IMR-90 (cell line): ENCODE measurements at regions not wholly inside any gene's neighbourhood (a gene's known extent, or its start where the extent isn't known, plus 50 kb on each side); places are given as distances from the start of the nearest gene placed in this dataset.

Source experiments
- ATAC-seq: fragments of 200-7000 bp; cut with Tn5 transposase; 2 replicates; pipeline ENCODE4 v1.9.1; 2020; ENCODE audit warnings: low read depth, mild to moderate bottlenecking, moderate library complexity
- BruUV-seq: library from RNA; stranded (reverse); fragments of 400-500 nt; replicated peaks from 2 replicates; lab custom pipeline; 2021; lab: Mats Ljungman, UMichigan
- CTCF ChIA-PET: fragments of 300-600 bp; formaldehyde crosslinking; extraction: SDS; loops from one replicate; lab custom pipeline; 2021; ENCODE audit warnings: antibody characterized with exemption; lab: Yijun Ruan, JAX
- POLR2A ChIA-PET: fragments of 300-600 bp; sonication (Branson Sonifier 250); formaldehyde crosslinking; loops from one replicate; lab custom pipeline; 2022; ENCODE audit warnings: antibody characterized with exemption; ENCODE audit not compliant: unreplicated experiment; lab: Charles Lee
- DNase-seq: peaks from one replicate; pipeline ENCODE4 v3.0.0; 2013
- H2AFZ ChIP-seq: replicated peaks from 2 replicates; pipeline ENCODE3; 2013; ENCODE audit warnings: low read length, mild to moderate bottlenecking; ENCODE audit not compliant: poor library complexity
- H2AK5ac ChIP-seq: 2 replicates; pipeline ENCODE4 v1.6.1; 2013; ENCODE audit warnings: low read depth, low read length, inconsistent platforms
- H2AK9ac ChIP-seq: replicated peaks from 2 replicates; pipeline ENCODE3; 2013; ENCODE audit warnings: mild to moderate bottlenecking, low read depth, low read length, moderate library complexity; ENCODE audit not compliant: poor library complexity
- H2BK120ac ChIP-seq: 2 replicates; pipeline ENCODE4 v1.6.1; 2013; ENCODE audit warnings: low read depth, low read length, inconsistent platforms
- H2BK15ac ChIP-seq: 3 replicates; pipeline ENCODE4 v1.6.1; 2013; ENCODE audit warnings: low read depth, low read length, inconsistent platforms
- H2BK20ac ChIP-seq: 2 replicates; pipeline ENCODE4 v1.6.1; 2013; ENCODE audit warnings: low read depth, mild to moderate bottlenecking, inconsistent platforms, low read length, moderate library complexity
- H2BK5ac ChIP-seq: 2 replicates; pipeline ENCODE4 v1.6.1; 2013; ENCODE audit warnings: mild to moderate bottlenecking, low read depth, low read length, inconsistent platforms; ENCODE audit not compliant: poor library complexity, severe bottlenecking
- H3K14ac ChIP-seq: replicated peaks from 2 replicates; pipeline ENCODE4 v1.6.1; 2013; ENCODE audit warnings: low read depth, low read length, inconsistent platforms
- H3K18ac ChIP-seq: 2 replicates; pipeline ENCODE4 v1.6.1; 2013; ENCODE audit warnings: low read depth, low read length, control low read depth
- H3K23ac ChIP-seq: 2 replicates; pipeline ENCODE4 v1.6.1; 2013; ENCODE audit warnings: low read depth, low read length, inconsistent platforms
- H3K27ac ChIP-seq: 2 replicates; pipeline ENCODE4 v1.5.1; 2013; ENCODE audit warnings: mild to moderate bottlenecking, control low read depth, low read length; ENCODE audit not compliant: insufficient read depth
- H3K27me3 ChIP-seq: 2 replicates; pipeline ENCODE4 v1.6.1; 2013; ENCODE audit warnings: low read length; ENCODE audit not compliant: control insufficient read depth, insufficient read depth
- H3K36me3 ChIP-seq: 2 replicates; pipeline ENCODE4 v1.6.1; 2013; ENCODE audit warnings: low read length, mixed read lengths; ENCODE audit not compliant: control insufficient read depth, insufficient read depth
- H3K4ac ChIP-seq: 2 replicates; pipeline ENCODE4 v1.6.1; 2013; ENCODE audit warnings: low read depth, low read length, inconsistent platforms
- H3K4me1 ChIP-seq: 2 replicates; pipeline ENCODE4 v1.6.1; 2013; ENCODE audit warnings: low read length, mixed read lengths; ENCODE audit not compliant: control insufficient read depth, insufficient read depth
- H3K4me2 ChIP-seq: 2 replicates; pipeline ENCODE4 v1.6.1; 2013; ENCODE audit warnings: low read depth, mild to moderate bottlenecking, control low read depth, low read length, moderate library complexity
- H3K4me3 ChIP-seq: 2 replicates; pipeline ENCODE4 v1.5.1; 2013; ENCODE audit warnings: low read depth, mild to moderate bottlenecking, control low read depth, low read length, moderate library complexity; ENCODE audit not compliant: insufficient read depth
- H3K56ac ChIP-seq: 2 replicates; pipeline ENCODE4 v1.6.1; 2013; ENCODE audit warnings: low read length, inconsistent platforms; ENCODE audit not compliant: insufficient read depth; ENCODE audit errors: extremely low read depth
- H3K79me1 ChIP-seq, 2 experiments: 2 replicates each; pipeline ENCODE4 v1.6.1; 2013; ENCODE audit warnings: low read length in 2 of 2, inconsistent platforms in 1 of 2, low read depth in 1 of 2
- H3K9ac ChIP-seq: 2 replicates; pipeline ENCODE4 v1.6.1; 2013; ENCODE audit warnings: low read depth, low read length, control low read depth
- H3K9me1 ChIP-seq: 2 replicates; pipeline ENCODE4 v1.6.1; 2013; ENCODE audit warnings: low read length, inconsistent platforms; ENCODE audit not compliant: insufficient read depth
- H3K9me3 ChIP-seq: 2 replicates; pipeline ENCODE4 v1.6.1; 2013; ENCODE audit warnings: low read length; ENCODE audit not compliant: control insufficient read depth, insufficient read depth
- H4K20me1 ChIP-seq: 2 replicates; pipeline ENCODE4 v1.6.1; 2013; ENCODE audit warnings: low read length, inconsistent platforms; ENCODE audit not compliant: insufficient read depth
- H4K5ac ChIP-seq: 2 replicates; pipeline ENCODE4 v1.6.1; 2013; ENCODE audit warnings: mild to moderate bottlenecking, low read depth, low read length, control low read depth
- H4K8ac ChIP-seq, 2 experiments: 2 replicates each; pipeline ENCODE4 v1.6.1; 2013; ENCODE audit warnings: low read depth in 2 of 2, low read length in 2 of 2, control low read depth in 1 of 2, inconsistent platforms in 1 of 2
- H4K91ac ChIP-seq: 2 replicates; pipeline ENCODE4 v1.6.1; 2013; ENCODE audit warnings: low read depth, low read length, inconsistent platforms; ENCODE audit not compliant: insufficient read depth
- BHLHE40 ChIP-seq: fragments of 150-350 bp; IDR thresholded peaks from 2 replicates; pipeline ENCODE4 v1.6.1; 2016; ENCODE audit warnings: mild to moderate bottlenecking, low read depth, low read length
- CHD1 ChIP-seq: IDR thresholded peaks from 2 replicates; pipeline ENCODE4 v1.6.1; 2012; ENCODE audit warnings: low read depth, low read length, improper control_type of control experiment
- FOS ChIP-seq: fragments of 150-350 bp; IDR thresholded peaks from 2 replicates; pipeline ENCODE4 v1.6.1; 2016; ENCODE audit warnings: low read depth, low read length
- MAFK ChIP-seq: IDR thresholded peaks from 2 replicates; pipeline ENCODE4 v1.6.1; 2012; ENCODE audit warnings: low read depth, low read length, improper control_type of control experiment
- MXI1 ChIP-seq: IDR thresholded peaks from 2 replicates; pipeline ENCODE4 v1.6.1; 2012; ENCODE audit warnings: low read depth, mild to moderate bottlenecking, low read length, moderate library complexity, borderline replicate concordance
- NFE2L2 ChIP-seq: fragments of 150-350 bp; IDR thresholded peaks from 2 replicates; pipeline ENCODE4 v1.6.1; 2016; ENCODE audit warnings: low read depth, mild to moderate bottlenecking, low read length
- RAD21 ChIP-seq: IDR thresholded peaks from 2 replicates; pipeline ENCODE4 v1.6.1; 2012; ENCODE audit warnings: low read length, improper control_type of control experiment
- RFX5 ChIP-seq: IDR thresholded peaks from 2 replicates; pipeline ENCODE4 v1.8.0; 2012; ENCODE audit warnings: low read depth, mild to moderate bottlenecking, low read length, moderate library complexity
- WGBS, 2 experiments: methylation state at CpG; one replicate each; pipeline versions ENCODE4 v1.1.5 to v1.1.7; 2013; ENCODE audit warnings: missing lambda C conversion rate in 2 of 2; ENCODE audit not compliant: insufficient read length in 1 of 2; ENCODE audit errors: extremely low coverage in 2 of 2; 5-methylcytosine and 5-hydroxymethylcytosine counted together
- dilution Hi-C: fragments of 300-500 bp; cut with HindIII; formaldehyde crosslinking; loops from one replicate; pipeline ENCODE4 v1.14.3; 2018; ENCODE audit warnings: low sequenced_read_pairs; ENCODE audit not compliant: unreplicated experiment
- in situ Hi-C: fragments of 300-500 bp; cut with MboI; formaldehyde crosslinking; loops from 3 replicates; pipeline ENCODE4 v1.14.3; 2019; ENCODE audit warnings: low sequenced_read_pairs, inconsistent platforms, mixed read lengths
- intact Hi-C: fragments of 100-400 bp; cut with micrococcal nuclease; formaldehyde crosslinking; loops from 2 replicates; pipeline ENCODE4 v1.10.0; 2022
- TF ChIP-seq, protein P1 (sequence below): conservative IDR thresholded peaks from 2 replicates; pipeline ENCODE4 v1.5.1; 2012; ENCODE audit warnings: mild to moderate bottlenecking, low read depth, low read length, improper control_type of control experiment
- TF ChIP-seq, protein P2 (sequence below): fragments of 150-350 bp; IDR thresholded peaks from 2 replicates; pipeline ENCODE4 v1.6.1; 2016; ENCODE audit warnings: low read depth, mild to moderate bottlenecking, low read length, moderate library complexity, borderline replicate concordance
- TF ChIP-seq, protein P3 (sequence below): fragments of 150-350 bp; IDR thresholded peaks from 2 replicates; pipeline ENCODE4 v1.6.1; 2017; ENCODE audit warnings: mild to moderate bottlenecking, antibody characterized with exemption, low read length, low read depth

DNA sequence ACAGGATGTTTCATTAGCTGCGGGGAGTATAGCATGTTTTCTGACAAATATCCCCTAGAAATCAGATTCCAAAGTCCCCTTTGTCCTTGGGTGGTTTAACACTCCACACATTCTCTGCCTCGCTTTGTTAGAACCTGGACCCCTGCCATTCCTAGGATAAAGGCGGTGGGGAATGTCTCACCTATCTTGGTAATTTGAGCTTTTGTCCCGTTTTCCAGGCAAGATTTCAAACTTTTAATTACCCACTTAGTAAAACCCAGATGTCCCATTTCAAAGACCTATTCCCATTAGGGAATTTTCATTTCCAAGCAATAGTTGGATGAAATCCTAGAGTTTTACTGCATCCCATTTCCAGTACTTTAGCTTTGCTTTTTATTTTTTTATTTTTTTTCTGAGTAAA, 501.0 kb upstream of the MAP3K7 start:
- Histone ChIP-seq H4K91ac (no peak overlapping the region), H3K79me1 (no peaks in the 10 kb centered on the region), H2AK9ac (no peak overlapping the region), H3K4me2 (no peak overlapping the region), H3K27ac (no peak overlapping the region), H3K4me1 (no peaks in the 10 kb centered on the region), H3K9ac (no peak overlapping the region), H4K8ac (no peak overlapping the region), H3K36me3 (no peaks in the 10 kb centered on the region), H3K27me3 (no peaks in the 10 kb centered on the region), H2AFZ (no peak overlapping the region), H3K23ac (no peak overlapping the region), H2BK120ac (no peak overlapping the region), H3K4ac (no peak overlapping the region), H2BK15ac (no peak overlapping the region), H3K4me3 (no peak overlapping the region), H3K14ac (no peak overlapping the region), H2BK5ac (no peak overlapping the region), H3K9me3 (no peaks in the 10 kb centered on the region), H4K5ac (no peak overlapping the region), H4K20me1 (no peaks in the 10 kb centered on the region), H3K56ac (no peak overlapping the region), H3K18ac (no peak overlapping the region), H3K9me1 (no peaks in the 10 kb centered on the region), H2AK5ac (no peak overlapping the region), H2BK20ac (no peak overlapping the region)
- WGBS, 2 experiments = no CpG with 5 or more reads among the region's 4 CpGs
- dilution Hi-C loops = no loop called here
- in situ Hi-C loops = no loop called here
- TF ChIP-seq RAD21 = no peak
- no peak for TF ChIP-seq MXI1
- no peak for TF ChIP-seq RFX5
- TF ChIP-seq, protein P1, sequence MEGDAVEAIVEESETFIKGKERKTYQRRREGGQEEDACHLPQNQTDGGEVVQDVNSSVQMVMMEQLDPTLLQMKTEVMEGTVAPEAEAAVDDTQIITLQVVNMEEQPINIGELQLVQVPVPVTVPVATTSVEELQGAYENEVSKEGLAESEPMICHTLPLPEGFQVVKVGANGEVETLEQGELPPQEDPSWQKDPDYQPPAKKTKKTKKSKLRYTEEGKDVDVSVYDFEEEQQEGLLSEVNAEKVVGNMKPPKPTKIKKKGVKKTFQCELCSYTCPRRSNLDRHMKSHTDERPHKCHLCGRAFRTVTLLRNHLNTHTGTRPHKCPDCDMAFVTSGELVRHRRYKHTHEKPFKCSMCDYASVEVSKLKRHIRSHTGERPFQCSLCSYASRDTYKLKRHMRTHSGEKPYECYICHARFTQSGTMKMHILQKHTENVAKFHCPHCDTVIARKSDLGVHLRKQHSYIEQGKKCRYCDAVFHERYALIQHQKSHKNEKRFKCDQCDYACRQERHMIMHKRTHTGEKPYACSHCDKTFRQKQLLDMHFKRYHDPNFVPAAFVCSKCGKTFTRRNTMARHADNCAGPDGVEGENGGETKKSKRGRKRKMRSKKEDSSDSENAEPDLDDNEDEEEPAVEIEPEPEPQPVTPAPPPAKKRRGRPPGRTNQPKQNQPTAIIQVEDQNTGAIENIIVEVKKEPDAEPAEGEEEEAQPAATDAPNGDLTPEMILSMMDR = no peak
- no peak for TF ChIP-seq FOS
- TF ChIP-seq, protein P2, sequence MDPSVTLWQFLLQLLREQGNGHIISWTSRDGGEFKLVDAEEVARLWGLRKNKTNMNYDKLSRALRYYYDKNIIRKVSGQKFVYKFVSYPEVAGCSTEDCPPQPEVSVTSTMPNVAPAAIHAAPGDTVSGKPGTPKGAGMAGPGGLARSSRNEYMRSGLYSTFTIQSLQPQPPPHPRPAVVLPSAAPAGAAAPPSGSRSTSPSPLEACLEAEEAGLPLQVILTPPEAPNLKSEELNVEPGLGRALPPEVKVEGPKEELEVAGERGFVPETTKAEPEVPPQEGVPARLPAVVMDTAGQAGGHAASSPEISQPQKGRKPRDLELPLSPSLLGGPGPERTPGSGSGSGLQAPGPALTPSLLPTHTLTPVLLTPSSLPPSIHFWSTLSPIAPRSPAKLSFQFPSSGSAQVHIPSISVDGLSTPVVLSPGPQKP = no peak
- TF ChIP-seq MAFK = no peak
- no peak for TF ChIP-seq BHLHE40
- no peak for TF ChIP-seq CHD1
- TF ChIP-seq NFE2L2 = no peak
- TF ChIP-seq, protein P3, sequence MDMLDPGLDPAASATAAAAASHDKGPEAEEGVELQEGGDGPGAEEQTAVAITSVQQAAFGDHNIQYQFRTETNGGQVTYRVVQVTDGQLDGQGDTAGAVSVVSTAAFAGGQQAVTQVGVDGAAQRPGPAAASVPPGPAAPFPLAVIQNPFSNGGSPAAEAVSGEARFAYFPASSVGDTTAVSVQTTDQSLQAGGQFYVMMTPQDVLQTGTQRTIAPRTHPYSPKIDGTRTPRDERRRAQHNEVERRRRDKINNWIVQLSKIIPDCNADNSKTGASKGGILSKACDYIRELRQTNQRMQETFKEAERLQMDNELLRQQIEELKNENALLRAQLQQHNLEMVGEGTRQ = no peak
- no peak for ATAC-seq
- intact Hi-C loops = no loop called here
- DNase-seq = no peak
- ChIA-PET POLR2A (interaction anchor here (0.6 kb wide), 1 partner anchor 241 kb away, joined by 3 read pairs; no protein-coding TSS in a partner anchor), CTCF (interaction anchor here (0.6 kb wide), 1 partner anchor 243 kb away, joined by 3 read pairs; no protein-coding TSS in a partner anchor)
- no TSS peak for BruUV-seq
